GM12891 (cell line): ENCODE measurements at regions not wholly inside any gene's neighbourhood (a gene's known extent, or its start where the extent isn't known, plus 50 kb on each side); places are given as distances from the start of the nearest gene placed in this dataset.

ENCODE experiments used
- POLR2A ChIP-seq: IDR thresholded peaks from 2 replicates; pipeline ENCODE4 v1.6.1; 2011; ENCODE audit warnings: low read depth, low read length, control low read depth
- POLR2AphosphoS5 ChIP-seq: IDR thresholded peaks from 2 replicates; pipeline ENCODE4 v1.6.1; 2011; ENCODE audit warnings: low read depth, low read length, control low read depth
- POU2F2 ChIP-seq: IDR thresholded peaks from 2 replicates; pipeline ENCODE4 v1.6.1; 2011; ENCODE audit warnings: low read depth, mild to moderate bottlenecking, control low read depth, low read length, moderate library complexity
- SPI1 ChIP-seq: IDR thresholded peaks from 2 replicates; pipeline ENCODE4 v1.6.1; 2011; ENCODE audit warnings: low read depth, low read length, control low read depth
- TAF1 ChIP-seq: IDR thresholded peaks from 2 replicates; pipeline ENCODE4 v1.6.1; 2011; ENCODE audit warnings: low read depth, low read length, control low read depth

- TF ChIP-seq POU2F2 (no peak), POLR2A (no peak), POLR2AphosphoS5 (no peak), TAF1 (no peak), SPI1 (0 out of 2 replicates have a peak, but pooled peaks have one; percentile 5)
These were observed 136.5 kb upstream of the RND3 start for GRCh38 chr2:150624001-150624401.
